K562 (cell line): ENCODE measurements at regions not wholly inside any gene's neighbourhood (a gene's known extent, or its start where the extent isn't known, plus 50 kb on each side); places are given as distances from the start of the nearest gene placed in this dataset.

Experiments used
- ATAC-seq: fragments of 200-7000 bp; cut with Tn5 transposase; 3 replicates; pipeline ENCODE4 v1.9.1; 2020; ENCODE audit warnings: moderate library complexity
- BruUV-seq: library from RNA; stranded (reverse); fragments of 400-500 nt; replicated peaks from 2 replicates; lab custom pipeline; 2021; lab: Mats Ljungman, UMichigan
- CTCF ChIA-PET: fragments of 300-600 bp; formaldehyde crosslinking; extraction: SDS; loops from one replicate; lab custom pipeline; 2021; ENCODE audit warnings: low intra/inter-chr PET ratio; lab: Yijun Ruan, JAX
- POLR2A ChIA-PET: fragments of 300-600, 350-650 bp; sonication (Branson Sonifier 250); formaldehyde crosslinking; extraction: SDS; loops from one replicate; lab custom pipeline; 2021; ENCODE audit warnings: antibody characterized with exemption, inconsistent platforms; lab: Yijun Ruan, JAX
- DNase-seq, 4 experiments: peaks; one replicate each; pipeline versions ENCODE4 v3.0.0 to v3.0.0-alpha.2; 2011 to 2018; ENCODE audit warnings: low spot score in 3 of 4, mixed read lengths in 3 of 4; ENCODE audit errors: extremely low read depth in 1 of 4
- FAIRE-seq: peaks from 2 replicates; lab custom pipeline; 2011; peaks lifted over from hg19 to GRCh38; lab: Jason Lieb, UNC
- H2AFZ ChIP-seq: 2 replicates; pipeline ENCODE4 v1.6.0; 2011; ENCODE audit warnings: low read depth, low read length, control low read depth, inconsistent platforms
- H3K27ac ChIP-seq: fragments of 200-600 bp; 3 replicates; pipeline ENCODE4 v1.8.0; 2011; ENCODE audit warnings: low read depth, mild to moderate bottlenecking, control low read depth, inconsistent platforms, low read length, moderate library complexity, mixed read lengths; ENCODE audit errors: extremely low read depth
- H3K27me3 ChIP-seq, 2 experiments: fragments of 300-600 bp in 1 of 2; 2 replicates in 1 of 2; 3 replicates in 1 of 2; pipeline versions ENCODE4 v1.6.0 to v1.8.0; 2011; ENCODE audit warnings: inconsistent platforms in 2 of 2, low read length in 2 of 2, mild to moderate bottlenecking in 1 of 2, mixed read lengths in 1 of 2, moderate library complexity in 1 of 2; ENCODE audit not compliant: control insufficient read depth in 2 of 2, insufficient read depth in 2 of 2
- H3K36me3 ChIP-seq: fragments of 300-600 bp; 3 replicates; pipeline ENCODE4 v1.8.0; 2011; ENCODE audit warnings: mild to moderate bottlenecking, low read length, inconsistent platforms; ENCODE audit not compliant: control insufficient read depth, insufficient read depth
- H3K4me1 ChIP-seq, 2 experiments: fragments of 200-600 bp in 1 of 2; replicated peaks in 1 of 2; 2 replicates in 1 of 2; 3 replicates in 1 of 2; pipeline versions ENCODE4 v1.5.1 to v1.8.0; 2011; ENCODE audit warnings: inconsistent platforms in 2 of 2, low read length in 2 of 2, mild to moderate bottlenecking in 1 of 2, mixed read lengths in 1 of 2, moderate library complexity in 1 of 2; ENCODE audit not compliant: control insufficient read depth in 2 of 2, insufficient read depth in 2 of 2
- H3K4me2 ChIP-seq: 2 replicates; pipeline ENCODE4 v1.6.1; 2011; ENCODE audit warnings: low read length, control low read depth, inconsistent platforms, mixed read lengths; ENCODE audit not compliant: insufficient read depth
- H3K4me3 ChIP-seq: fragments of 200-600 bp; sonication (generic), shearing (Covaris generic); 2 replicates; pipeline ENCODE4 v1.5.1; 2016; ENCODE audit warnings: control low read depth, inconsistent platforms
- H3K79me2 ChIP-seq: fragments of 200-600 bp; 3 replicates; pipeline ENCODE4 v1.8.0; 2011; ENCODE audit warnings: low read length, inconsistent platforms; ENCODE audit not compliant: control insufficient read depth, insufficient read depth
- H3K9ac ChIP-seq, 2 experiments: 2 replicates each; pipeline versions ENCODE4 v1.6.0 to v1.6.1; 2011; ENCODE audit warnings: low read depth in 2 of 2, low read length in 2 of 2, control low read depth in 1 of 2, inconsistent platforms in 1 of 2, mild to moderate bottlenecking in 1 of 2, mixed read lengths in 1 of 2; ENCODE audit not compliant: insufficient read depth in 1 of 2
- H3K9me1 ChIP-seq: one replicate; pipeline ENCODE4 v1.6.0; 2011; ENCODE audit warnings: inconsistent platforms, mild to moderate bottlenecking, low read length, moderate library complexity; ENCODE audit not compliant: control insufficient read depth, insufficient read depth
- H3K9me3 ChIP-seq: replicated peaks from 2 replicates; pipeline ENCODE4 v1.5.1; 2011; ENCODE audit warnings: low read depth, low read length, inconsistent platforms; ENCODE audit not compliant: control insufficient read depth, insufficient read depth
- H4K20me1 ChIP-seq: replicated peaks from 2 replicates; pipeline ENCODE4 v1.6.1; 2011; ENCODE audit warnings: low read length, inconsistent platforms, mixed read lengths; ENCODE audit not compliant: control insufficient read depth, insufficient read depth
- MBD2 ChIP-seq: sonication (generic); IDR thresholded peaks from 2 replicates; pipeline ENCODE4 v1.6.1; 2016; ENCODE audit warnings: low read depth, borderline replicate concordance
- RFX1 ChIP-seq: fragments of 450-650 bp; IDR thresholded peaks from 2 replicates; pipeline ENCODE4 v1.6.1; 2016; ENCODE audit warnings: mild to moderate bottlenecking, moderate library complexity
- WGBS: fragments of 100-300 bp; shearing (Covaris generic); methylation state at CpG from one replicate; pipeline ENCODE4 v1.1.6; 2016; ENCODE audit warnings: low coverage, mixed read lengths; ENCODE audit not compliant: insufficient coverage; ENCODE audit errors: missing lambda C conversion rate; 5-methylcytosine and 5-hydroxymethylcytosine counted together
- in situ Hi-C: fragments of 300-500 bp; cut with MboI; formaldehyde crosslinking; loops from 4 replicates; pipeline ENCODE4 v1.15.0; 2018; ENCODE audit warnings: inconsistent platforms, mixed read lengths
- intact Hi-C: fragments of 100-400 bp; cut with micrococcal nuclease; formaldehyde crosslinking; loops from 2 replicates; pipeline ENCODE4 v1.14.2; 2022
- TF ChIP-seq, protein P1 (sequence below): IDR thresholded peaks from 2 replicates; pipeline ENCODE4 v1.6.1; 2011; ENCODE audit not compliant: insufficient read length; ENCODE audit errors: extremely low read depth
- TF ChIP-seq, protein P2 (sequence below): sonication (generic); formaldehyde crosslinking; IDR thresholded peaks from 2 replicates; pipeline ENCODE4 v1.8.0; 2022; ENCODE audit warnings: mild to moderate bottlenecking, missing genetic modification reagents

GRCh38 chr2:12262681-12263436, 453.9 kb upstream of the TRIB2 start:
- DNase-seq: no peak
- H3K36me3 ChIP-seq: no peaks in the 10 kb centered on the region
- H3K4me2 ChIP-seq: no peak overlapping the region
- ATAC-seq: peak; percentile 44; the same call in 1 of the 3 replicates
- WGBS: 14% methylated on average over 2 of the region's 2 CpGs
- no peaks in the 10 kb centered on the region for H3K27me3 ChIP-seq
- 0 out of 2 replicates have a peak overlapping the region, but pooled peaks have one; percentile 10 for H2AFZ ChIP-seq
- CTCF ChIA-PET: no interaction called here
- TF ChIP-seq, protein P1, sequence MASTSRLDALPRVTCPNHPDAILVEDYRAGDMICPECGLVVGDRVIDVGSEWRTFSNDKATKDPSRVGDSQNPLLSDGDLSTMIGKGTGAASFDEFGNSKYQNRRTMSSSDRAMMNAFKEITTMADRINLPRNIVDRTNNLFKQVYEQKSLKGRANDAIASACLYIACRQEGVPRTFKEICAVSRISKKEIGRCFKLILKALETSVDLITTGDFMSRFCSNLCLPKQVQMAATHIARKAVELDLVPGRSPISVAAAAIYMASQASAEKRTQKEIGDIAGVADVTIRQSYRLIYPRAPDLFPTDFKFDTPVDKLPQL: no peak
- TF ChIP-seq MBD2: no peak
- TF ChIP-seq, protein P2, sequence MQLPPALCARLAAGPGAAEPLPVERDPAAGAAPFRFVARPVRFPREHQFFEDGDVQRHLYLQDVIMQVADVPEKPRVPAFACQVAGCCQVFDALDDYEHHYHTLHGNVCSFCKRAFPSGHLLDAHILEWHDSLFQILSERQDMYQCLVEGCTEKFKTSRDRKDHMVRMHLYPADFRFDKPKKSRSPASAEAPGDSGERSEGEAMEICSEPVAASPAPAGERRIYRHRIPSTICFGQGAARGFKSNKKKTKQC: no peak
- peak; percentile 53; the same call in 1 of the 2 replicates for TF ChIP-seq RFX1
- no peaks in the 10 kb centered on the region for H4K20me1 ChIP-seq
- BruUV-seq: no TSS peak
- H3K4me1 ChIP-seq: no peaks in the 10 kb centered on the region; a peak in 1 of 5 replicates
- no peak overlapping the region for H3K4me3 ChIP-seq
- no peaks in the 10 kb centered on the region for H3K9me1 ChIP-seq
- H3K27ac ChIP-seq: no peak overlapping the region
- no peak overlapping the region for H3K9ac ChIP-seq
- no peaks in the 10 kb centered on the region for H3K9me3 ChIP-seq
- POLR2A ChIA-PET: interaction anchor here (0.6 to 1.4 kb wide), 3 partner anchors 8 to 14 kb away, joined by 3 to 4 read pairs (median 3); no protein-coding TSS in a partner anchor
- in situ Hi-C loops: no loop called here
- no peaks in the 10 kb centered on the region for H3K79me2 ChIP-seq
- intact Hi-C loops: no loop called here
- FAIRE-seq: no peak
